ENCODE measurements at regions not wholly inside any gene's neighbourhood (a gene's known extent, or its start where the extent isn't known, plus 50 kb on each side); places are given as distances from the start of the nearest gene placed in this dataset.

DNA sequence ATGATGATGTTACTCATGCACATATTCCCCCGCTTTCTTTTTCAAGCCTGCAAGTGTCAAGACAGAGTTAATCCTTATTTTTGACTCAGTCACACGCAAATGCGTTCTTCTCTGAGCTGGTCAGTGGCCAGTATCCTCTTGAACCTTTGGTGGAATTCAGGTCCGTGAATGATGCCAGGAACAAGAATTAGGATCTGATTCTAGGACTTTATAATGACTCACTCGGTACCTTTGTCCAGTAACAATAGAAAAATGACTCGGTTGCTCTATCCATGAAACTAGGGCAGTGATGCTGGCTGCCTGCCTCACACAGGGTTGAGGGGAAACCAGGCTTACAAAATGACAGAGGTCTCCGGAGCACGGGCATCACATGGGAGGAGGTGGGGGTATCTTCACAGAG lies 185.8 kb upstream of the NUDT4 start:
- no CpG with 5 or more reads among the region's 8 CpGs for WGBS (ENCODE audit: insufficient coverage, insufficient read length)
- no peaks in the 10 kb centered on the region for H3K36me3 ChIP-seq (ENCODE audit: control insufficient read depth, insufficient read depth, low read length)
- H3K4me1 ChIP-seq (ENCODE audit: control insufficient read depth, insufficient read depth, low read length): no peaks in the 10 kb centered on the region
- H3K4me3 ChIP-seq (ENCODE audit: low read length): no peak overlapping the region
- H3K27ac ChIP-seq (ENCODE audit: low read length): no peak overlapping the region
- DNase-seq (ENCODE audit: low read depth, low spot score): no peak
- no peaks in the 10 kb centered on the region for H3K27me3 ChIP-seq (ENCODE audit: control insufficient read depth, insufficient read depth, low read length)
- H3K9me3 ChIP-seq (ENCODE audit: control insufficient read depth, insufficient read depth, low read length): no peaks in the 10 kb centered on the region

DNA sequence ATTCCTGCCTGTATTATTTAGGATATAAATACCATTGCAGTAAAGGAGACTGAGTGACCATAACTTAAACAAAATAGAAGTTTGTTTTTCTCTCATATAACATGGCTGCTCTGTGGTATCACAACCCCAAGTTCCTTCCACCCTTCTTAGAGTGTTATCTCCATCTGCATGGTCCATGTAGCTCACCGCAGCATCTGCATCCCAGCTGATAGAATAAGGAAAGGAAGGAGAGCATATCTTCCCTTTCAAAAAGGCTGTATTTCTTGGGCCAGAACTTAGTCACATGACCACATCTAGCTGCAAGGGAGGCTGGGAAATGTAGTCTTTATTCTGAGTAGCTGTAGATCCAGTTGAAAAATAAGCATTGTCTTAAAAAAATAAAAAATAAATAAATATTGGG lies 184.8 kb upstream of the NUDT4 start:
- no peak overlapping the region for H3K27ac ChIP-seq (ENCODE audit: low read length)
- no peaks in the 10 kb centered on the region for H3K36me3 ChIP-seq (ENCODE audit: control insufficient read depth, insufficient read depth, low read length)
- H3K9me3 ChIP-seq (ENCODE audit: control insufficient read depth, insufficient read depth, low read length): no peaks in the 10 kb centered on the region
- H3K4me1 ChIP-seq (ENCODE audit: control insufficient read depth, insufficient read depth, low read length): no peaks in the 10 kb centered on the region
- no CpG with 5 or more reads among the region's 1 CpG for WGBS (ENCODE audit: insufficient coverage, insufficient read length)
- H3K4me3 ChIP-seq (ENCODE audit: low read length): no peak overlapping the region
- no peaks in the 10 kb centered on the region for H3K27me3 ChIP-seq (ENCODE audit: control insufficient read depth, insufficient read depth, low read length)
- no peak for DNase-seq (ENCODE audit: low read depth, low spot score)

- no peak overlapping the region for H3K4me3 ChIP-seq (ENCODE audit: low read length)
- no peak for DNase-seq (ENCODE audit: low read depth, low spot score)
- WGBS (ENCODE audit: insufficient coverage, insufficient read length): no CpG with 5 or more reads among the region's 4 CpGs
- no peak overlapping the region for H3K27ac ChIP-seq (ENCODE audit: low read length)
- no peaks in the 10 kb centered on the region for H3K9me3 ChIP-seq (ENCODE audit: control insufficient read depth, insufficient read depth, low read length)
- H3K36me3 ChIP-seq (ENCODE audit: control insufficient read depth, insufficient read depth, low read length): no peaks in the 10 kb centered on the region
- H3K4me1 ChIP-seq (ENCODE audit: control insufficient read depth, insufficient read depth, low read length): no peaks in the 10 kb centered on the region
- H3K27me3 ChIP-seq (ENCODE audit: control insufficient read depth, insufficient read depth, low read length): no peaks in the 10 kb centered on the region
These were observed 182.2 kb upstream of the NUDT4 start for GRCh38 chr12:93195511-93195910.

- Histone ChIP-seq H3K36me3 (ENCODE audit: control insufficient read depth, insufficient read depth, low read length) (no peaks in the 10 kb centered on the region), H3K27ac (ENCODE audit: low read length) (no peak overlapping the region), H3K27me3 (ENCODE audit: control insufficient read depth, insufficient read depth, low read length) (no peaks in the 10 kb centered on the region), H3K4me1 (ENCODE audit: control insufficient read depth, insufficient read depth, low read length) (no peaks in the 10 kb centered on the region), H3K9me3 (ENCODE audit: control insufficient read depth, insufficient read depth, low read length) (no peaks in the 10 kb centered on the region), H3K4me3 (ENCODE audit: low read length) (no peak overlapping the region)
- no peak for DNase-seq (ENCODE audit: low read depth, low spot score)
- no CpG with 5 or more reads among the region's 1 CpG for WGBS (ENCODE audit: insufficient coverage, insufficient read length)
These were observed 180.6 kb upstream of the NUDT4 start for GRCh38 chr12:93197067-93197593.

DNA sequence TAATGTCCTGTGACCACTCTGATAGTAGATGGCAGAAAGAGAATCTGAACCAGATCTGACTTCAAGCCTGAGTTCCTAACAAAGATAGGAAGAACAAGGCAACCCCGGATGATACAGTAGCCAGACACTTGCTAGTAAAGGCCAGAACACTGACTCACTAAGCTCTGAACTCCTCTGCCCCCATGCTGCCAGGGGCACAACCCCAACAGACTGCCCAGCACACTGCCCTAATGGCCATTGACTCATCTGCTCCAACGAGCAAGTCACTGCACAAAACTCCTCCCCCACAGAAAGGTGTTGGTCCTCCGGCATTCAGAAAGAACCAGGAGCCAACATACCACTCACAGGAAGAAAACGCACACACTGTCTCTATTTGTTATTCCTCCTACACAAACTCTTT lies 179.6 kb upstream of the NUDT4 start:
- no peak overlapping the region for H3K27ac ChIP-seq (ENCODE audit: low read length)
- WGBS (ENCODE audit: insufficient coverage, insufficient read length): no CpG with 5 or more reads among the region's 4 CpGs
- H3K4me3 ChIP-seq (ENCODE audit: low read length): no peak overlapping the region
- no peaks in the 10 kb centered on the region for H3K27me3 ChIP-seq (ENCODE audit: control insufficient read depth, insufficient read depth, low read length)
- no peak for DNase-seq (ENCODE audit: low read depth, low spot score)
- no peaks in the 10 kb centered on the region for H3K9me3 ChIP-seq (ENCODE audit: control insufficient read depth, insufficient read depth, low read length)
- H3K4me1 ChIP-seq (ENCODE audit: control insufficient read depth, insufficient read depth, low read length): no peaks in the 10 kb centered on the region
- H3K36me3 ChIP-seq (ENCODE audit: control insufficient read depth, insufficient read depth, low read length): no peaks in the 10 kb centered on the region

DNA sequence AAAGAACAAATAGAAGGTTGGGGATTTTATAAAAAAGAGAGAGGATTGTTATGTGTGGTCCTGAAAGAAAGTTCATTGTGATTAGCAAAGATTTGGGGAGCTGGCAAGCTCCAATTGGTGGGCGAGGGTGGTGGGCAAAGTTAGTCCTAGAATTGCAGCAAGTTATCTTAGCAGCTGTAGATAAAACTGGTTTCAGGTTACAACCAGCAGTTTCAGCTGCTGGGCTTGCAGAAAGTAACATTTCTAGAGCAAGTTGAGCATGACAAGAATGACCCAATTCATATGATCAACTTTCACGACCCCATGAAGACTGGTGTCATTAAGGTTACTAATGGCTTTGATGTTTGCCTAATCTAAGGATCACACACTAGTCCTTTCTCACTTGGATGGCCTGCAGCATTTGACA lies 177.9 kb upstream of the NUDT4 start:
- Histone ChIP-seq H3K27me3 (ENCODE audit: control insufficient read depth, insufficient read depth, low read length) (no peaks in the 10 kb centered on the region), H3K27ac (ENCODE audit: low read length) (no peak overlapping the region), H3K9me3 (ENCODE audit: control insufficient read depth, insufficient read depth, low read length) (no peaks in the 10 kb centered on the region), H3K4me3 (ENCODE audit: low read length) (no peak overlapping the region), H3K4me1 (ENCODE audit: control insufficient read depth, insufficient read depth, low read length) (no peaks in the 10 kb centered on the region), H3K36me3 (ENCODE audit: control insufficient read depth, insufficient read depth, low read length) (no peaks in the 10 kb centered on the region)
- no peak for DNase-seq (ENCODE audit: low read depth, low spot score)
- WGBS (ENCODE audit: insufficient coverage, insufficient read length): no CpG with 5 or more reads among the region's 2 CpGs

- no peak overlapping the region for H3K4me3 ChIP-seq (ENCODE audit: low read length)
- H3K36me3 ChIP-seq (ENCODE audit: control insufficient read depth, insufficient read depth, low read length): no peaks in the 10 kb centered on the region
- no peaks in the 10 kb centered on the region for H3K9me3 ChIP-seq (ENCODE audit: control insufficient read depth, insufficient read depth, low read length)
- no CpG with 5 or more reads among the region's 7 CpGs for WGBS (ENCODE audit: insufficient coverage, insufficient read length)
- no peak for DNase-seq (ENCODE audit: low read depth, low spot score)
- no peak overlapping the region for H3K27ac ChIP-seq (ENCODE audit: low read length)
- H3K4me1 ChIP-seq (ENCODE audit: control insufficient read depth, insufficient read depth, low read length): no peaks in the 10 kb centered on the region
- H3K27me3 ChIP-seq (ENCODE audit: control insufficient read depth, insufficient read depth, low read length): no peaks in the 10 kb centered on the region
These were observed 177.3 kb upstream of the NUDT4 start for GRCh38 chr12:93200291-93200917.

GRCh38 chr12:93201990-93202389 lies 175.7 kb upstream of the NUDT4 start:
- no CpG with 5 or more reads among the region's 6 CpGs for WGBS (ENCODE audit: insufficient coverage, insufficient read length)
- no peaks in the 10 kb centered on the region for H3K4me1 ChIP-seq (ENCODE audit: control insufficient read depth, insufficient read depth, low read length)
- no peaks in the 10 kb centered on the region for H3K9me3 ChIP-seq (ENCODE audit: control insufficient read depth, insufficient read depth, low read length)
- no peaks in the 10 kb centered on the region for H3K36me3 ChIP-seq (ENCODE audit: control insufficient read depth, insufficient read depth, low read length)
- no peak overlapping the region for H3K4me3 ChIP-seq (ENCODE audit: low read length)
- H3K27me3 ChIP-seq (ENCODE audit: control insufficient read depth, insufficient read depth, low read length): no peaks in the 10 kb centered on the region
- no peak overlapping the region for H3K27ac ChIP-seq (ENCODE audit: low read length)
- DNase-seq (ENCODE audit: low read depth, low spot score): no peak

- no peaks in the 10 kb centered on the region for H3K27me3 ChIP-seq (ENCODE audit: control insufficient read depth, insufficient read depth, low read length)
- no peak for DNase-seq (ENCODE audit: low read depth, low spot score)
- no peak overlapping the region for H3K4me3 ChIP-seq (ENCODE audit: low read length)
- H3K4me1 ChIP-seq (ENCODE audit: control insufficient read depth, insufficient read depth, low read length): no peaks in the 10 kb centered on the region
- H3K27ac ChIP-seq (ENCODE audit: low read length): no peak overlapping the region
- no CpG with 5 or more reads among the region's 2 CpGs for WGBS (ENCODE audit: insufficient coverage, insufficient read length)
- H3K36me3 ChIP-seq (ENCODE audit: control insufficient read depth, insufficient read depth, low read length): no peaks in the 10 kb centered on the region
- no peaks in the 10 kb centered on the region for H3K9me3 ChIP-seq (ENCODE audit: control insufficient read depth, insufficient read depth, low read length)
These were observed 175.0 kb upstream of the NUDT4 start for GRCh38 chr12:93202688-93203087.

DNA sequence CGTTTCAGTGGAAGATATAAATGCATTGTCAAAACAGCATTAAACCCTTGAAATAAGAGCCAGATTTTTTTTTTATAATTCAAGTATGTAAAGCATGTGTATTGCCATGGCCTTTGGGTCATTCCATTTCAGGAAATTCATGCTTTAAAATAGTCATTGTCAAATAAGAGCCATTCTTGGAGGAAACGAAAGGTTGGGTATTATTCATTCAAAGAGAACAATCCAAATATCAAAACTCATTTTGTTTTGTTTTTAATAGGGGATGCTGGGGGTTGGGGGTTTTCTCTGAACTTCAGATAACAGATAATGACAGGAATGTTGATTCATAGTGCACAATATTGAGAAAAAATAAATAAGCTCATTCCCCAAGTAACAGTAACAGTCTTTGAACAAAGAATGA lies 174.4 kb upstream of the NUDT4 start:
- Histone ChIP-seq H3K9me3 (ENCODE audit: control insufficient read depth, insufficient read depth, low read length) (no peaks in the 10 kb centered on the region), H3K4me3 (ENCODE audit: low read length) (no peak overlapping the region), H3K4me1 (ENCODE audit: control insufficient read depth, insufficient read depth, low read length) (no peaks in the 10 kb centered on the region), H3K27me3 (ENCODE audit: control insufficient read depth, insufficient read depth, low read length) (no peaks in the 10 kb centered on the region), H3K36me3 (ENCODE audit: control insufficient read depth, insufficient read depth, low read length) (no peaks in the 10 kb centered on the region), H3K27ac (ENCODE audit: low read length) (no peak overlapping the region)
- WGBS (ENCODE audit: insufficient coverage, insufficient read length): no CpG with 5 or more reads among the region's 2 CpGs
- DNase-seq (ENCODE audit: low read depth, low spot score): no peak

DNA sequence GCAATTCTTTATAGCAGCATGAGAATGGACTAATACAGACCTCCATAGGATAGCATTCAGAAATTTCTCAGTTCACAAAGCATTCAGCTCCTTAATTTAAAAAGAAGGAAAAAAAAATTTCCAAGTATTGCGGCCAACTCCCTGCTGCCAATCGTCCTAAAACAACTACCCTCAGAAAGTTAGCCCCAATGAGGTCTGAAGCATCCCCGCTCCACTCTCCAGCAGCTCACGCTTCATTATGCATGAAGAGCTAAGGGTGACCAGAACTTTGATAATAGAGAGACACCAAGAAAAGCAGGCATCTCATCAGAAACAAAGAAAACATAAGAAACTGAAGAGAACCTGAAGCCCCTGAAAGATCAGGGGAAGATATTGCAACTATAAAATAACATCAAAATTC lies 172.8 kb upstream of the NUDT4 start:
- Histone ChIP-seq H3K4me1 (ENCODE audit: control insufficient read depth, insufficient read depth, low read length) (no peaks in the 10 kb centered on the region), H3K27me3 (ENCODE audit: control insufficient read depth, insufficient read depth, low read length) (no peaks in the 10 kb centered on the region), H3K27ac (ENCODE audit: low read length) (no peak overlapping the region), H3K4me3 (ENCODE audit: low read length) (no peak overlapping the region), H3K36me3 (ENCODE audit: control insufficient read depth, insufficient read depth, low read length) (no peaks in the 10 kb centered on the region), H3K9me3 (ENCODE audit: control insufficient read depth, insufficient read depth, low read length) (no peaks in the 10 kb centered on the region)
- no CpG with 5 or more reads among the region's 4 CpGs for WGBS (ENCODE audit: insufficient coverage, insufficient read length)
- no peak for DNase-seq (ENCODE audit: low read depth, low spot score)

Measured in iPS DF 6.9 (cell line).